Lower lobe of right lung (tissue), 2 donors: ENCODE measurements at regions not wholly inside any gene's neighbourhood (a gene's known extent, or its start where the extent isn't known, plus 50 kb on each side); places are given as distances from the start of the nearest gene placed in this dataset.

Experiments
- ATAC-seq, 2 donors: fragments of 200-7000 bp; cut with Tn5 transposase; one replicate each; pipeline ENCODE4 v1.9.1; 2020 to 2022; ENCODE audit warnings: mild to moderate bottlenecking in 2 of 2, moderate library complexity in 2 of 2
- DNase-seq: peaks from one replicate; pipeline ENCODE4 v3.0.0-alpha.2; 2020
- H3K27ac ChIP-seq: fragments of 200-600 bp; one replicate; pipeline ENCODE4 v1.8.0; 2022
- H3K27me3 ChIP-seq: fragments of 200-600 bp; one replicate; pipeline ENCODE4 v1.8.0; 2022; ENCODE audit warnings: low read depth
- H3K36me3 ChIP-seq: fragments of 200-600 bp; one replicate; pipeline ENCODE4 v1.8.0; 2022; ENCODE audit warnings: mild to moderate bottlenecking
- H3K4me1 ChIP-seq: fragments of 200-600 bp; one replicate; pipeline ENCODE4 v1.8.0; 2022
- H3K4me3 ChIP-seq: fragments of 200-600 bp; one replicate; pipeline ENCODE4 v1.8.0; 2022; ENCODE audit warnings: mild to moderate bottlenecking
- H3K9me3 ChIP-seq: fragments of 200-600 bp; one replicate; pipeline ENCODE4 v1.8.0; 2022
- CTCF ChIP-seq: fragments of 200-600 bp; IDR thresholded peaks from one replicate; pipeline ENCODE4 v1.8.0; 2022; ENCODE audit warnings: antibody characterized with exemption, mild to moderate bottlenecking
- intact Hi-C: fragments of 100-400 bp; cut with DNase I; formaldehyde crosslinking; loops from one replicate; pipeline ENCODE4 v1.11.0; 2022
- donor health status: DM: no; HTN: yes; CAD: no; lungs with severe emphysema.

DNA sequence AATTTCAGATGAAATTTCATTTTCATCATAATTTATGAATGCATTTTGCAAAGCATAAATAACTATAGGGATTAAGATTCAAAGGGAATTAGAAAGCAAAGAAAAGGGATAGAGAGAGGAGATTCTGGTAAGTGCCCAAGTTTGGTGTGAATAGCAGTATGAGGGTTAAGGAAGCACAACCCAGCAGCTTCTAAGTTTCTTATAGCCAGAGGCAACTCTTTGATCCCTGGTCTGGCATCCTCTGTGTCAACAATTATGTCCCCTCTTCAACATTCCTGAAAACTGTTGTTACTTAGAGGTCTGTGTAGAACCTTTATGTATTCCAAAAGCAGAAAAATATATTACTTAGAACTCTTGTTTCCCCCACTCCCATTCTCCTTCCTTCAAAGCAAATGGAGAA, 171.6 kb upstream of the SATB2 start:
- DNase-seq (no peak), ATAC-seq (no peak)
- no peaks in the 10 kb centered on the region for H3K9me3 ChIP-seq
- H3K4me3 ChIP-seq = no peak overlapping the region
- no peak for TF ChIP-seq CTCF
- H3K4me1 ChIP-seq = no peaks in the 10 kb centered on the region
- no peak overlapping the region for H3K27ac ChIP-seq
- peaks cover 18% of the 10 kb centered on the region for H3K27me3 ChIP-seq
- no peaks in the 10 kb centered on the region for H3K36me3 ChIP-seq
- intact Hi-C loops = no loop called here

DNA sequence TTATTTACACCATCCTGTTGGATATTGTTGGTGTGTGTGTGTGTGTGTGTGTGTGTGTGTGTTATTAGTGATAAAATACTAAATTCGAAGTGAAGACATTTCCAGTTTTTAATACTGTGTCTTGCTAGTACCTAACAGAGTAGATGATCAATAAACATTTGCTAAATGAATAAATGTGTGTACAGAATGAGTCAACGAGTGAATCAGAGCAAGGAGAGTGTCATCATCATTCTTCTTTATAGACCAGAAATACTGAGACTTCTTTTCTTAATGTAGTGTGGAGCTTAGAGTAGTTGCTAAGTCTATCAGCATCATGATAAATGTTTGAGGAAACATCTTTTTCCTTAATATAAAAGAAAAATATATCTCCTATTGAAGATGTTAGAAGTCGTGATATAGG, 169.7 kb upstream of the SATB2 start:
- H3K9me3 ChIP-seq = no peaks in the 10 kb centered on the region
- H3K36me3 ChIP-seq = no peaks in the 10 kb centered on the region
- TF ChIP-seq CTCF = no peak
- H3K27me3 ChIP-seq = peaks cover 8% of the 10 kb centered on the region
- ATAC-seq = no peak
- no peak for DNase-seq
- intact Hi-C loops = no loop called here
- no peaks in the 10 kb centered on the region for H3K4me1 ChIP-seq
- H3K27ac ChIP-seq = no peak overlapping the region
- no peak overlapping the region for H3K4me3 ChIP-seq

- H3K4me1 ChIP-seq = no peaks in the 10 kb centered on the region
- H3K4me3 ChIP-seq = no peak overlapping the region
- no peak overlapping the region for H3K27ac ChIP-seq
- no peak for TF ChIP-seq CTCF
- ATAC-seq (peak; percentile 96 to 97), DNase-seq (no peak)
- peaks cover 8% of the 10 kb centered on the region for H3K27me3 ChIP-seq
- no peaks in the 10 kb centered on the region for H3K9me3 ChIP-seq
- intact Hi-C loops = no loop called here
- H3K36me3 ChIP-seq = no peaks in the 10 kb centered on the region
Measured at GRCh38 chr2:199624958-199625357, 167.2 kb upstream of the SATB2 start.

DNA sequence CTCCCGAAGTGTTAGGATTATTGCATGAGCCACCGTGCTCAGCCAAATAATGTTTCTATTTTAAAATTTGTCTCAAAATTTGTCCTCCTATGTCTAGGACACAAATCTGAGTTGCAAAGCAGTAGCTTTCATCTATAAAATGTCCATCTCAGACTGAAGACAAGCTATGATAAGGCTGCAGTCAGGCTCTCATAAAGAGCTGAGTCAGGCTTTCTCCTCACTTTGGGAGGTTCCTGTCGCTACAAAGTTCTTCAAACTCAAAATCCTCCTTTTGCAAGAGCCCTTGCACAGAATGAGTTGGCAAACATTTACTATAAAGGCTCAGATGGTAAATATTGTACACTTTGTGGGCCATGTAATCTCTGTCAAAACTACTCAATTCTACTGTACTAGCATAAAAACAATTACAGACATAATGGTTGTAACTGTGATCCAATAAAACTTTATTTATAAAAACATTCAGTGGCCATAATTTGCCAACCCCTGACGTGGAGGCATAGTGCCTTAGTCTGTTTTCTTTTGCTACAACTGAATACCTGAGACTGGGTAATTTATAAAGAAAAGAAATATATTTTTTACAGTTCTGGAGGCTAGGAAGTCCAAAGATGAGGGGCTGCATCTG, 154.9 kb upstream of the SATB2 start:
- no peak for DNase-seq
- intact Hi-C loops = no loop called here
- no peak overlapping the region for H3K27ac ChIP-seq
- no peaks in the 10 kb centered on the region for H3K27me3 ChIP-seq
- no peak overlapping the region for H3K4me3 ChIP-seq
- H3K4me1 ChIP-seq = no peaks in the 10 kb centered on the region
- H3K9me3 ChIP-seq = no peaks in the 10 kb centered on the region
- no peaks in the 10 kb centered on the region for H3K36me3 ChIP-seq
- no peak for ATAC-seq
- TF ChIP-seq CTCF = no peak

DNA sequence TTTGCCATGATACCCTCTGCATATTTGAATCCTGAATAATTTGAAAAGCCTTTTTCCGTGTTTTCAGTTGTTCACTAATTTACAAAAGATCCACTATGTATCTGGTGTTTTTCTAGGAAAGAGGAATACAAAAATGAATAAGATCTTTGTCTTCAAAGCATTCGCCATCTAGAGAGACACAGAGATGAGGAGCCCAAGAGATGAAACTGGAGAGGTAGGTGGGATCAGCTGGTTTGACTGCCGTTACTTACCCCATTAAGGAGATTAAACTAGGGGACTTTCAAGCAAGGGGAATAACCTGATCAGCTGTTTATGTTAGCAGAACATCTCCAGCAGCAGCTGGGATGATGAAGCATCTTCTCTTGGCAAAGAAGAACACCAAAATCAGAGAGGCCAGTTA, 150.2 kb upstream of the SATB2 start:
- ATAC-seq = no peak
- Histone ChIP-seq H3K4me1 (no peaks in the 10 kb centered on the region), H3K36me3 (no peaks in the 10 kb centered on the region), H3K27ac (no peak overlapping the region), H3K9me3 (no peaks in the 10 kb centered on the region), H3K27me3 (peaks cover 24% of the 10 kb centered on the region), H3K4me3 (no peak overlapping the region)
- TF ChIP-seq CTCF = no peak
- intact Hi-C loops = no loop called here
- DNase-seq = no peak
